ENCODE measurements at regions not wholly inside any gene's neighbourhood (a gene's known extent, or its start where the extent isn't known, plus 50 kb on each side); places are given as distances from the start of the nearest gene placed in this dataset.

GRCh38 chr16:86252596-86252995 lies 257.7 kb upstream of the FOXF1 start:
- no peaks in the 10 kb centered on the region for H3K36me3 ChIP-seq
- H3K4me1 ChIP-seq: no peaks in the 10 kb centered on the region
- no peak for ATAC-seq
- TF ChIP-seq CTCF (IDR thresholded peaks at IDR 0.05): peak in 1 of 2 donors; percentile 34
- H3K27me3 ChIP-seq: no peaks in the 10 kb centered on the region
- no peak for DNase-seq
- no peak overlapping the region for H3K4me3 ChIP-seq
- intact Hi-C loops (cut with DNase I): no loop called here
- no peak overlapping the region for H3K27ac ChIP-seq
- no peaks in the 10 kb centered on the region for H3K9me3 ChIP-seq

GRCh38 chr16:86255966-86256365 lies 254.4 kb upstream of the FOXF1 start:
- ATAC-seq (no peak), DNase-seq (no peak)
- H3K4me3 ChIP-seq: no peak overlapping the region
- intact Hi-C loops (cut with DNase I): no loop called here
- H3K27me3 ChIP-seq: peaks cover 0 to 7% of the 10 kb centered on the region in 2 donors
- TF ChIP-seq CTCF (IDR thresholded peaks at IDR 0.05): no peak
- H3K9me3 ChIP-seq: no peaks in the 10 kb centered on the region
- no peak overlapping the region for H3K27ac ChIP-seq
- H3K4me1 ChIP-seq: no peaks in the 10 kb centered on the region
- H3K36me3 ChIP-seq: no peaks in the 10 kb centered on the region

GRCh38 chr16:86256995-86257394 lies 253.3 kb upstream of the FOXF1 start:
- DNase-seq (no peak), ATAC-seq (no peak)
- TF ChIP-seq CTCF (IDR thresholded peaks at IDR 0.05): no peak
- intact Hi-C loops (cut with DNase I): no loop called here
- Histone ChIP-seq H3K9me3 (no peaks in the 10 kb centered on the region), H3K36me3 (no peaks in the 10 kb centered on the region), H3K27me3 (peaks cover 0 to 7% of the 10 kb centered on the region in 2 donors), H3K27ac (no peak overlapping the region), H3K4me1 (no peaks in the 10 kb centered on the region), H3K4me3 (no peak overlapping the region)

- intact Hi-C loops (cut with DNase I): no loop called here
- Histone ChIP-seq H3K9me3 (no peaks in the 10 kb centered on the region), H3K27ac (no peak overlapping the region), H3K27me3 (peaks cover 0 to 7% of the 10 kb centered on the region in 2 donors), H3K36me3 (no peaks in the 10 kb centered on the region), H3K4me1 (no peaks in the 10 kb centered on the region), H3K4me3 (no peak overlapping the region)
- no peak for TF ChIP-seq CTCF (IDR thresholded peaks at IDR 0.05)
- DNase-seq: no peak
- ATAC-seq: no peak
Observed at GRCh38 chr16:86257546-86257945, 252.8 kb upstream of the FOXF1 start.

GRCh38 chr16:86258713-86259112 lies 251.6 kb upstream of the FOXF1 start:
- peak overlapping the region in 1 of 2 donors; percentile 13 for H3K27ac ChIP-seq
- H3K4me3 ChIP-seq: no peak overlapping the region
- DNase-seq (no peak), ATAC-seq (no peak)
- H3K36me3 ChIP-seq: no peaks in the 10 kb centered on the region
- no peaks in the 10 kb centered on the region for H3K4me1 ChIP-seq
- H3K9me3 ChIP-seq: no peaks in the 10 kb centered on the region
- TF ChIP-seq CTCF (IDR thresholded peaks at IDR 0.05): no peak
- peaks cover 0 to 7% of the 10 kb centered on the region in 2 donors for H3K27me3 ChIP-seq
- intact Hi-C loops (cut with DNase I): no loop called here
